HUES64 (cell line): ENCODE measurements at regions not wholly inside any gene's neighbourhood (a gene's known extent, or its start where the extent isn't known, plus 50 kb on each side); places are given as distances from the start of the nearest gene placed in this dataset.
"Not testable (repeated sequence)": the region's sequence is repeated elsewhere in the genome, so short reads cannot be mapped to it uniquely, and the experiment has no call there.

Experiments used
- H3K27ac ChIP-seq: 2 replicates; pipeline ENCODE4 v1.7.0; 2013; ENCODE audit warnings: low read depth, low read length, inconsistent platforms
- H3K27me3 ChIP-seq: 2 replicates; pipeline ENCODE4 v1.6.1; 2013; ENCODE audit warnings: mild to moderate bottlenecking, low read length; ENCODE audit not compliant: insufficient read depth
- H3K36me3 ChIP-seq: 2 replicates; pipeline ENCODE4 v1.6.1; 2013; ENCODE audit warnings: mild to moderate bottlenecking, low read length; ENCODE audit not compliant: insufficient read depth
- H3K4me1 ChIP-seq: 2 replicates; pipeline ENCODE4 v1.6.1; 2013; ENCODE audit warnings: mild to moderate bottlenecking, low read length, moderate library complexity; ENCODE audit not compliant: insufficient read depth
- H3K4me3 ChIP-seq: 2 replicates; pipeline ENCODE4 v1.5.1; 2013; ENCODE audit warnings: mild to moderate bottlenecking, low read length, moderate library complexity
- H3K9ac ChIP-seq: 2 replicates; pipeline ENCODE4 v1.6.1; 2013; ENCODE audit warnings: mild to moderate bottlenecking, low read depth, low read length
- H3K9me3 ChIP-seq: 2 replicates; pipeline ENCODE4 v1.6.1; 2013; ENCODE audit warnings: low read depth, low read length; ENCODE audit not compliant: insufficient read depth
- WGBS: fragments of 150-250, 120-280 bp; methylation state at CpG from one replicate; pipeline ENCODE4 v1.1.7; 2013; ENCODE audit warnings: missing lambda C conversion rate; 5-methylcytosine and 5-hydroxymethylcytosine counted together

DNA sequence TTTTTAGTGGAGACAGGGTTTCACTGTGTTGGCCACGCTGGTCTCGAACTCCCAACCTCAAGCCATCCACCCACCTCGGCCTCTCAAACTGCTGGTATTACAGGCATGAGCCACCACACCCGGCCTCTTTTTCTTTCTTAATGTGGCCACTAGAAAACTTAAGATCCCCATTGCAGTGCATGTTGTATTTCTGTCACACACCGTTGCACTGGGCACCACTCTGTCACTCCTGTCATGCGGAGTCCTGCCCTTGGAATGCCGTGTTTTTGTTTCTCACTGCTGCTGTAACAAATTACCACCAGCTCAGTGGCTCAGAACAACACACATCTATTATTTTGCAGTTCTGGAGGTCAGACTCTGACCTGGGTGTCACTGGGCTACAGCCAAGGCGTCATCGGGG, 178.9 kb downstream of the TRIM43 start:
- H3K9me3 ChIP-seq, H3K36me3 ChIP-seq, H3K27ac ChIP-seq, H3K4me1 ChIP-seq, H3K4me3 ChIP-seq, H3K9ac ChIP-seq, H3K27me3 ChIP-seq: not testable (repeated sequence)
- 88% methylated on average over 6 of the region's 9 CpGs for WGBS

DNA sequence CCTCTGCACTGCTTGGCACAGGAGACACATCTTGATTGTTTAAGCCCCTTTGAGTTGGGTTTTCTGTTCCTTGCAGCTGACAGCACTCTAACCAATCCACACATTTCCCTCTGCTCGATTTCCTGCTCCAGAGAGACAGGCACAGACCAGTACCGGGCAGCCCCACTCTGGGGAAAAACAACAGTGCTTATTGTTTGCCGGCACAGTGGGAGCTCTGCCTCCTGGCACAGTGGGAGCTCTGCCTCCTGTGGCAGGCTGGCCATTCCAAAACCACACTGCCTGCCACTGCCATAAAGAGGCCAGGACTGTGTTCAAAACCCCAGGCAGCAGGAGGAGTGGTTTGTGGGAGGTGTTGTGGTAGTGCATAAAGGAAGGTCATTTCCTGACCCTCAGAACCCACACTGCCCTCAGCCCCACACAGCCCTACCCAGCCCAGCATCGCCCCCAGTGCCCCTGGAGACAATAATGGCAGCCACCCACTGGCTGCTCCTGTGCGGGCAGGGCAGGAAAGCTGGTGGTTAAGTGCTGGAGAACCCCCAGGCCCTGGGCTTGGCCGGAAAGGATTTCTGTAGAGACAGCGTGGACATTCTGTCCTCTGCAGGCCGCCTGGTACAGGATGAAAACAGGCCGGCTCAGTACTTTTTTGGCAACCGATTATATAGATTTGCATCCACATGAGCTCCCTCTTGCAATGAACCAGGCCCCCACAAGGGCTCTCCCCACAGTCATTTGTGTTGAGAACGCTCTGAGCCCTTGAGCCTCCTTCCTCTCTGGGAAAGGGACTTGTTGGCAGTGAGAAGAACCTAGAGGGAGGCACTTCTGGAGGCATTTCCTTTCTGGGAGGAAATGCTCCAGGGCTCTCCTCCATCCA, 182.8 kb downstream of the TRIM43 start:
- H3K27ac ChIP-seq, H3K9ac ChIP-seq, H3K36me3 ChIP-seq, H3K27me3 ChIP-seq, H3K4me3 ChIP-seq, H3K9me3 ChIP-seq, H3K4me1 ChIP-seq: not testable (repeated sequence)
- 84% methylated on average over 2 of the region's 11 CpGs for WGBS

DNA sequence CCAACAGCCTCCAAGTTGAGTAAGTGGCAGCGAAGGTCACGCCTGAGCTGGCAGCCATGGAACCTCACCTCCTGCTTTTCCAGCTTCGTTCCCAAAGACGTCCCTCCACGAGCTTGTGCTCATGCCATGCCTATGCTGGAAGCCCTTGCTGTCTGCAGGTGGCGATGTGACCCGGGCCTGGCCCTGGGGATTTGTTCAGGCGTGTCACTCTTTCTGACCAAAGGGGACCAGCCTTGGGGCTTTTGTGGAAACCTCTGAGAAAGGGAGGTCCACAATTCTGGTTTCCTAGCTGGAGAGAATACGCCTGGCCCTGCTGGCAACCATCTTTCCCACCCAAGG, 183.4 kb downstream of the TRIM43 start:
- not testable (repeated sequence) for H3K9ac ChIP-seq, H3K36me3 ChIP-seq, H3K27me3 ChIP-seq, H3K27ac ChIP-seq, H3K4me1 ChIP-seq, H3K4me3 ChIP-seq, H3K9me3 ChIP-seq
- 87% methylated on average over 3 of the region's 9 CpGs for WGBS
